ENCODE measurements at regions not wholly inside any gene's neighbourhood (a gene's known extent, or its start where the extent isn't known, plus 50 kb on each side); places are given as distances from the start of the nearest gene placed in this dataset.

GRCh38 chr16:48704710-48705109 lies 94.7 kb upstream of the N4BP1 start (continued):
- TF ChIP-seq, protein P1, sequence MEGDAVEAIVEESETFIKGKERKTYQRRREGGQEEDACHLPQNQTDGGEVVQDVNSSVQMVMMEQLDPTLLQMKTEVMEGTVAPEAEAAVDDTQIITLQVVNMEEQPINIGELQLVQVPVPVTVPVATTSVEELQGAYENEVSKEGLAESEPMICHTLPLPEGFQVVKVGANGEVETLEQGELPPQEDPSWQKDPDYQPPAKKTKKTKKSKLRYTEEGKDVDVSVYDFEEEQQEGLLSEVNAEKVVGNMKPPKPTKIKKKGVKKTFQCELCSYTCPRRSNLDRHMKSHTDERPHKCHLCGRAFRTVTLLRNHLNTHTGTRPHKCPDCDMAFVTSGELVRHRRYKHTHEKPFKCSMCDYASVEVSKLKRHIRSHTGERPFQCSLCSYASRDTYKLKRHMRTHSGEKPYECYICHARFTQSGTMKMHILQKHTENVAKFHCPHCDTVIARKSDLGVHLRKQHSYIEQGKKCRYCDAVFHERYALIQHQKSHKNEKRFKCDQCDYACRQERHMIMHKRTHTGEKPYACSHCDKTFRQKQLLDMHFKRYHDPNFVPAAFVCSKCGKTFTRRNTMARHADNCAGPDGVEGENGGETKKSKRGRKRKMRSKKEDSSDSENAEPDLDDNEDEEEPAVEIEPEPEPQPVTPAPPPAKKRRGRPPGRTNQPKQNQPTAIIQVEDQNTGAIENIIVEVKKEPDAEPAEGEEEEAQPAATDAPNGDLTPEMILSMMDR (IDR thresholded peaks at IDR 0.05 in 2 of 3, conservative IDR thresholded peaks at IDR 0.05 in 1 of 3; ENCODE audit: borderline replicate concordance in 1 of 3, insufficient read depth in 1 of 3, low read depth in 2 of 3, low read length in 2 of 3): no peak
- TF ChIP-seq YY1 (IDR thresholded peaks at IDR 0.05; ENCODE audit: extremely low read depth, insufficient replicate concordance, low read depth, low read length): no peak
- TF ChIP-seq POLR2A (IDR thresholded peaks at IDR 0.05; ENCODE audit: borderline replicate concordance, extremely low read depth, insufficient read depth, insufficient read length): no peak
- no peak for TF ChIP-seq SRF (IDR thresholded peaks at IDR 0.05; ENCODE audit: low read depth)
- TF ChIP-seq, protein P2, sequence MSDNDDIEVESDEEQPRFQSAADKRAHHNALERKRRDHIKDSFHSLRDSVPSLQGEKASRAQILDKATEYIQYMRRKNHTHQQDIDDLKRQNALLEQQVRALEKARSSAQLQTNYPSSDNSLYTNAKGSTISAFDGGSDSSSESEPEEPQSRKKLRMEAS (IDR thresholded peaks at IDR 0.05): no peak
- TF ChIP-seq ZFX (IDR thresholded peaks at IDR 0.05): no peak
- no peak for TF ChIP-seq FOSL1 (IDR thresholded peaks at IDR 0.05; ENCODE audit: low read depth)

DNA sequence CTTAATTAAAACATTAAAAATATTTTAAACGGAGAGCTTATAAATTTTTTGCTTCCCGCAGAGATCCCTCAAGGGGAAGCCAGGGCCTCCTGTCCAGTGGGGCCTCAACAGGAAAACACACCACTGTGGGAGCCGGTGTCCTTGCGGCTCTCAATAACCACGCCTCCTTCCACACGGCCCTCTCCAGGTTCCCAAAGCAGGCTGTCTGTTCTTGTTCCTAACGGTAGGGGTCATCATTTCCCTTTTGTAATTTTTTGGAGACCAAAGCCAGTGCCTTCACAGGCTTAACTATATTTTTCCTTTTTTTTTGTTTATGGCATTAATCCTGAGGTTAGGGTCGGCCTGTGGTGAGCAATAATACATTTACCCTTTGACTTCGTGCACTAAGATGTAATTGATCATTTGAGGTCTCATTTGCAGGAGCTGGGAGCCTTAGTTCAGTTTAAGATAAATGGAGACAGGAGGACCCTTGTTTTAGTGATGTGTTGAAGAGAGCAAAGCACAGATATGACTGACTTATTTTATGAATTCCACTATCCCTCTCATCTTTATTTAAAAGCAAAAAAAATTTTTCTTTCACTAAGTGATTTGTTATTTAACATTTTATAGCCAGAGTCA lies 77.5 kb upstream of the N4BP1 start:
- no TSS peak for BruUV-seq (replicated peaks)
- ATAC-seq (peak; percentile 100), DNase-seq (ENCODE audit: low read depth, low spot score) (peak; percentile 60)
- no peak overlapping the region for H3K27ac ChIP-seq (ENCODE audit: low read depth, low read length)
- CTCF ChIA-PET: interaction anchor here (1.1 to 1.5 kb wide), 2 partner anchors 662 to 666 kb away, joined by 11 to 12 read pairs; no protein-coding TSS in a partner anchor
- no peak overlapping the region for H3K4me3 ChIP-seq (replicated peaks in 1 of 2; ENCODE audit: low read depth in 1 of 2, low read length in 2 of 2)
- H3K9me2 ChIP-seq (ENCODE audit: insufficient read depth): no peaks in the 10 kb centered on the region
- H3K36me3 ChIP-seq (ENCODE audit: control insufficient read depth in 1 of 2, insufficient read depth in 2 of 2, low read length in 2 of 2): no peaks in the 10 kb centered on the region
- H3K4me1 ChIP-seq (ENCODE audit: control insufficient read depth in 1 of 2, insufficient read depth in 2 of 2, low read length in 2 of 2): no peaks in the 10 kb centered on the region
- H4K20me1 ChIP-seq (ENCODE audit: insufficient read depth): no peaks in the 10 kb centered on the region
- H3K4me2 ChIP-seq (ENCODE audit: low read length): no peak overlapping the region
- RAD21 ChIA-PET (ENCODE audit: low non-redundant PET in 1 of 2, low total read pairs in 2 of 2, uncharacterized antibody in 2 of 2, unreplicated experiment in 2 of 2): interaction anchor here in 1 of 2 experiments (1.2 kb wide), 1 partner anchor 665 kb away, joined by 3 read pairs; no protein-coding TSS in a partner anchor
- H3K79me2 ChIP-seq (ENCODE audit: insufficient read depth, low read length): no peaks in the 10 kb centered on the region
- intact Hi-C loops (cut with micrococcal nuclease): loop anchor here (1.0 to 5.0 kb wide), 3 partner anchors 310 to 663 kb away; no protein-coding TSS in a partner anchor
- H2AFZ ChIP-seq (ENCODE audit: low read depth, low read length, poor library complexity, severe bottlenecking): no peak overlapping the region
- POLR2A ChIA-PET: no interaction called here
- no peaks in the 10 kb centered on the region for H3K9me3 ChIP-seq (ENCODE audit: control insufficient read depth in 1 of 2, insufficient read depth in 1 of 2, low read depth in 1 of 2, low read length in 2 of 2)
- peaks cover 16% of the 10 kb centered on the region for H3K27me3 ChIP-seq (ENCODE audit: insufficient read depth, low read length)
- H3K9ac ChIP-seq (ENCODE audit: low read length): no peak overlapping the region
- no peak for TF ChIP-seq CBX3 (IDR thresholded peaks at IDR 0.05; ENCODE audit: low read depth)
- no peak for TF ChIP-seq ZBTB33 (IDR thresholded peaks at IDR 0.05; ENCODE audit: extremely low read depth, insufficient replicate concordance, low read length)
- TF ChIP-seq JUND (IDR thresholded peaks at IDR 0.05): no peak
- TF ChIP-seq, protein P1 (IDR thresholded peaks at IDR 0.05 in 2 of 3, conservative IDR thresholded peaks at IDR 0.05 in 1 of 3; ENCODE audit: borderline replicate concordance in 1 of 3, insufficient read depth in 1 of 3, low read depth in 2 of 3, low read length in 2 of 3): peak; percentile 59 to 75 (median 65); a peak in 5 of 6 replicates
- no peak for TF ChIP-seq CEBPB (IDR thresholded peaks at IDR 0.05; ENCODE audit: low read depth)
- TF ChIP-seq, protein P3, sequence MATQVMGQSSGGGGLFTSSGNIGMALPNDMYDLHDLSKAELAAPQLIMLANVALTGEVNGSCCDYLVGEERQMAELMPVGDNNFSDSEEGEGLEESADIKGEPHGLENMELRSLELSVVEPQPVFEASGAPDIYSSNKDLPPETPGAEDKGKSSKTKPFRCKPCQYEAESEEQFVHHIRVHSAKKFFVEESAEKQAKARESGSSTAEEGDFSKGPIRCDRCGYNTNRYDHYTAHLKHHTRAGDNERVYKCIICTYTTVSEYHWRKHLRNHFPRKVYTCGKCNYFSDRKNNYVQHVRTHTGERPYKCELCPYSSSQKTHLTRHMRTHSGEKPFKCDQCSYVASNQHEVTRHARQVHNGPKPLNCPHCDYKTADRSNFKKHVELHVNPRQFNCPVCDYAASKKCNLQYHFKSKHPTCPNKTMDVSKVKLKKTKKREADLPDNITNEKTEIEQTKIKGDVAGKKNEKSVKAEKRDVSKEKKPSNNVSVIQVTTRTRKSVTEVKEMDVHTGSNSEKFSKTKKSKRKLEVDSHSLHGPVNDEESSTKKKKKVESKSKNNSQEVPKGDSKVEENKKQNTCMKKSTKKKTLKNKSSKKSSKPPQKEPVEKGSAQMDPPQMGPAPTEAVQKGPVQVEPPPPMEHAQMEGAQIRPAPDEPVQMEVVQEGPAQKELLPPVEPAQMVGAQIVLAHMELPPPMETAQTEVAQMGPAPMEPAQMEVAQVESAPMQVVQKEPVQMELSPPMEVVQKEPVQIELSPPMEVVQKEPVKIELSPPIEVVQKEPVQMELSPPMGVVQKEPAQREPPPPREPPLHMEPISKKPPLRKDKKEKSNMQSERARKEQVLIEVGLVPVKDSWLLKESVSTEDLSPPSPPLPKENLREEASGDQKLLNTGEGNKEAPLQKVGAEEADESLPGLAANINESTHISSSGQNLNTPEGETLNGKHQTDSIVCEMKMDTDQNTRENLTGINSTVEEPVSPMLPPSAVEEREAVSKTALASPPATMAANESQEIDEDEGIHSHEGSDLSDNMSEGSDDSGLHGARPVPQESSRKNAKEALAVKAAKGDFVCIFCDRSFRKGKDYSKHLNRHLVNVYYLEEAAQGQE (IDR thresholded peaks at IDR 0.05; ENCODE audit: low read depth): no peak
- no peak for TF ChIP-seq EZH2 (IDR thresholded peaks at IDR 0.05)
- TF ChIP-seq RAD21 (IDR thresholded peaks at IDR 0.05; ENCODE audit: low read depth): peak; percentile 81
